Superior temporal gyrus (tissue), 1 donor: ENCODE measurements at regions not wholly inside any gene's neighbourhood (a gene's known extent, or its start where the extent isn't known, plus 50 kb on each side); places are given as distances from the start of the nearest gene placed in this dataset.
"Not testable (repeated sequence)": the region's sequence is repeated elsewhere in the genome, so short reads cannot be mapped to it uniquely, and the experiment has no call there.

Source experiments
- DNase-seq: peaks from one replicate; pipeline ENCODE4 v3.0.0-alpha.2; 2016; ENCODE audit errors: extremely low spot score

DNA sequence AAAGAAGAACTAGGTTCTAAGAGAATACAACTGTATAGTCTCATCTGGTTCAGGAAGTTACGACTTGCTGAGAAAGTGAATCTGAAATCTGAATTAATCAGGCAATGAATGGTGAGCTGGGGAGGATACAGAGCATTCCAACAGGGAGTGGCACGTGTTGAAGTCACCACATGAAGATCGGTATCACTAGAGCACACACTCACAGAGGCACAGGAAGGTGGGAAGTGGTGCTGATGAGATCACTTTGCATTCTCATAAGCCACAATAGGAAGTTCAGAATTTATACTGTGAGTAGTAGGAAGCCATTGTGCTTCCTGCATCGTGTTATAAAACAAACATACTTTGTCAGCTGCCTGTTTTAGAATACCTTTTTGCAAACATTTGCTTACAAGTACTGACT is 615.0 kb upstream of the DDX18 start:
- DNase-seq = no peak

DNA sequence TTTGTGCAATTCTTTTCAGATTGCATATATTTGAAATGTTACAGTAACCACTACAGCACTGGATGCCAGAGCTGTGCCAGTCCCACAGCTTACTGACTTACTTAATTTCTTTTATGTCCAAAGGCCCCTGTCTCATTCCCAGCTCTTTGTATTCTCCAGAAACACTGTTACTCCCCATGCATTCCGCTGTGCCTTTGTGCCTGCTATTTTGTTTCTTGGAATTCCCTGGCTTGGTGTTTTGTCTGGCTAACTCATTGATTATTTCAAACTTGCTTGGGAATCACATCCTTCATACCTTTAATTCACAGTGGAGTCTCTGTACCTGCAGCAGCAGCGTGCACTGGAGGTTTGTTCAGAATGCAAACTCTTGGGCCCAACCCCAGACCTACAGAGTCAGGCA is 601.9 kb upstream of the DDX18 start:
- no peak for DNase-seq

DNA sequence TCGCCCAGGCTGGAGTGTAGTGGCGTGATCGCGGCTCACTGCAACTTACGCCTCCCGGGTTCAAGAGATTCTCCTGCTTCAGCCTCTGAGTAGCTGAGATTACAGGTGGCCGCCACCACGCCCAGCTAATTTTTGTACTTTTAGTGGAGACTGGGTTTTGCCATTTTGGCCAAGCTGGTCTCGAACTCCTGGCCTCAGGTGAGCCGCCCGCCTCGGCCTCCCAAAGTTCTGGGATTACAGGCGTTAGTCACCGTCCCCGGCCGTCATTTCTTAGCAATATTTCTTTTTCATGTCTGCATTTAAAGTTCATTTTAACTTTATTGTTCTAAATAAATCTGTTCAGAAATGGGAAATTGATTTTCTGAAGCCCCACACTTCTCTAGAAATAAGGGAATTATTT is 597.3 kb upstream of the DDX18 start:
- no peak for DNase-seq

DNA sequence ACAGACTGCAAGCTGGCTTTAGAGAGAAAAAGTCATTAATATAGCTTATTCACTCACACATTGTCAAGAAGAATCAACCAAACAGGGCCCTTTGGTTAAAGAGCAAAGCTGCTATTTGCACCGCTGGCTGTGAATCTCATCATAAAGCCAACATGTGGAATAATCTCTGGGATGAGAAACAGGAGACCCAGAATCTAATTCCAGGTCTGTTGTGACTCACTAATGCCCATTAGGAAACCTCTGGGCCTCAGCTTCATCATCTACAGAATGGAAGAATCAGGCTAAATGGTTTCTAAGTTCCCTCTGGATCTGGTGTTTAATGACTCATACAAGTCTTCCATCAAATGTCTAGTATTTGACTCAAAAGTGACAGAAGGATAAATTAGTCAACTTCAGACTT is 591.7 kb upstream of the DDX18 start:
- no peak for DNase-seq

DNA sequence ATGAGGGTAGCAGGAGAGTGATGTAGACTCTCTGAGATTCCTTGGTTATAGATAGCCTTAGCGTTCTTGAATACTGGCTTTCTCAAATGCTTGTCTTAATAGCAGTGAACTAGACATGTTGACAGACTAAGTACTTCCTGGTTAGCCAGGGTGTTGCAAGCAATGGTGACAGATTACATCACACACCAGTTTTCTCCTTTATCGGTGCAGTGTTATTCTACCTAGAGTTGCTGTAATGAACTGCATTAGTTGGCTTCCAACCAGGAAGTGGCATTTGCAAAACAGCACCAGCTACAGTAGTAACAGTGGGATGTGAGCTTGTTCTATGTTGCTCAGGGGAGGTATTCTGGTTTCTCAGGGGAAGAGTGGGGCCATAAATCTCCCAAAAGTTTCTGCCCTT is 582.2 kb upstream of the DDX18 start:
- DNase-seq = no peak

DNA sequence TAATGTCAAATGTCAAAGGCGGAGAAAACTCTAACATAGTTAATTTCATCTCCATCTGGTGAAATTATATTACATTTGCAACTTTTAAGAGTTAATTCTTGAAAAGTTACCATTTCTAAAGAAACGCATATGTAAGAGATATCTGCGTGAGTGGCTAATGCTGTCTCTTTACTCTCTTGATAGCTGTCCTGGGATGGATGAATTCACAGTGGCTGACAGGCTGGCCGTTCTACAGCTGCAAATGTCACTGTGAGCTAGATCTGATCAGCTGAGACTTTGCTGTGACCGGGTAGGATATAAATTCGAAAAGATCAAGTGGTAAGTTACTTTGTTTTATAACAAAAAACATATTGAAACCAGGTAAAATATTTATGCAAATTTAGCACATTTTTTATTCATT is 557.1 kb upstream of the DDX18 start:
- no peak for DNase-seq

DNA sequence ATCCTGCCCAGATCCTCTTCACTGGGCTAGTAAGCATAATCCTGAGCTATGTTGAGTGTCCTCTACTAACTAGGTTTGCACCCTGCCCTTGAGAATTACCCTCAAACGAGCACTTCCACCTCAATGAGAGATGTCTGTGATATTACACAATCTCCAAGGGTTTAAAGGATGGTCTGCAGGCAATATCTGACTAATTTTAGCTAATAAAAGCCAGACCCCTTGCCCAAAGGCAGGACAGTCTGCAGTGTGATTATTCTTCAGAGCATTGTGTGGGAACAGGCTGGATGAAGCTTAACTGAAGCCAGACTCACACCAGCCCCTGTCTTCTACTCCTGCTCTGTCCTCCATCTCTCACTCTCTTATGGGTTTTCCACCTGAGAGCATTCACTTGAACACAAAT is 544.9 kb upstream of the DDX18 start:
- DNase-seq = no peak

DNA sequence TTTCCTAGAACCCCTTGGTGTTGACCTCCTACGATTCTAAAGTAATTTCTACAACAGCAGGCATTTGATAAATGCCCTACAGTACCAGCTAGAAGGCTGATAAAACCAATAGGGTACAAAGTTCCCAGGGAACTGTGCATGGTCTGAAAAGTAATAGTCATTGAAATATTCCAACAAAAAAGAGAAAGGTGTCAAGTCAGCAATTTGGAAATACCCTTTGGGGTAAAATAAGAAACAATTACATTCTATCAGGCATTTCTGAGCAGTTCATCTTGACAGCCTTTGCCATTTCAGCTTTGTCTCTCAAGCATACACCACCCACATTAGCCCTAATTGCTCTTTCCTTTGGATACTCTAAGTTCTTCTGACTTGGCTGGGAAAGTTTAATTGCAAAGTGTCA is 542.9 kb upstream of the DDX18 start:
- DNase-seq = no peak

DNA sequence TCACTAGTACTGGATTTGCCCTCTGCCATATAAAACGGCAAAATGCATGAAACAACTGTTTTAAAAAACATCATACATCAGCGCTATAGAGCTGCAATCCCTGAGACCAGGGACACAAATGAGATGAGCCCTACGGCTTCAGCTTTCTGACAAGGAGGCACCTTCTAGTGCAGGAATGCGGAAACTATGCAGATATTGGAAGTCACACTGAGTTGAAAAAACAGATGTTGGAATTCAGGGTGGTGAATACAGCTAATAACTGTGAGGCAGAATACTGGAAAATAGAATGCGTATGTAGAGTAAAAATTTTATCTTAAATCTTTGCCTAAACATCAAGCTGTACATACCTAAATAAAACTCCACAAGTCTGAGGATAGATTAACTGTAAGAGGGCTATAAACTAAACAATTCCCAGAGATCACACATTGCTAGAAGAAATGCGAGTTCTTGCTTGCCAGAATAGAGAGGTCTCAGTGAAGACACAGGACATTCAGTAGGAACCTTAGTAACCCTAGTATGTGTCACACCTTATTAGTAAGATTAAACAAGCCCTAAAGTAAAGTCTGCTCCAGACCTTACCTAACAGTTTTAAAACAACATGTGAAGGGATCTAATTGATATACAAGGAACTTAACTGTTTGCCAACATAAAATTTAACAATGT is 541.4 kb upstream of the DDX18 start:
- DNase-seq = no peak

DNA sequence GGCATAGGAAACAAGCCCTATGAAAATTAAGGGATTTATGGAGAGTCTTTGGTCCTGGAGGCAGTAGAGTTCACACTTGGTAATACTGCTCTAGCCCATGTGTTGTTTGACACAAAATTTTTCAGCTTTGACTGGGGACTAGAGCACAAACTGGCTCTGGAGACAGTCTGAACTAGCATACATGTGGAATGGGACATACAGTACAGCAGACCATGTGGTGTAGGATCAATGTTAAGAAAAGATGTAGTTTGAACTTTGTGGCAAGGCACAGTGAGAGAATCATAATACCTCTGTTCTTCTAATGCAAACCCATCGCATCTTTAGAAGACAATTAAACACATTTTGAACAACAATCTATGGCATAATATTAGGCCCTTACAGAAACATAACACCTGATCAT is 521.5 kb upstream of the DDX18 start:
- DNase-seq = no peak

DNA sequence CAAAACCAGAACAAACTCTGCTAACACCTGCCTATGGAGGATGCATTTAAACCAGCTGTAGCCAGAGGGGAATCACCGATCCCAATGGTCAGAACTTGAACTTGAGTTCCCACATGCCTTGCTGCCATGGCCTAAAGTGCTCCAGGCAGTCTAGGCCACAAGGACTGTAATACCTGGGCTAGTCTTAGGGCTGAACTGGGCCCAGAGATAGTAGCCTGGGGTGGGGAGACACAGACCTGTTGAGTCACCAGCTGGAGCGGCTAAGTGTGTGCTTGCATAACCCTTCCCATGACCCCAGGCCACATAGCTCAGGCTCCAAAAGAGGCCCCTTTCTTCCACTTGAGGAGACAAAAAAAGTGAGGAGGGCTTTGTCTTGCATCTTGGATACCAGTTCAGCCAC is 515.0 kb upstream of the DDX18 start:
- no peak for DNase-seq

DNA sequence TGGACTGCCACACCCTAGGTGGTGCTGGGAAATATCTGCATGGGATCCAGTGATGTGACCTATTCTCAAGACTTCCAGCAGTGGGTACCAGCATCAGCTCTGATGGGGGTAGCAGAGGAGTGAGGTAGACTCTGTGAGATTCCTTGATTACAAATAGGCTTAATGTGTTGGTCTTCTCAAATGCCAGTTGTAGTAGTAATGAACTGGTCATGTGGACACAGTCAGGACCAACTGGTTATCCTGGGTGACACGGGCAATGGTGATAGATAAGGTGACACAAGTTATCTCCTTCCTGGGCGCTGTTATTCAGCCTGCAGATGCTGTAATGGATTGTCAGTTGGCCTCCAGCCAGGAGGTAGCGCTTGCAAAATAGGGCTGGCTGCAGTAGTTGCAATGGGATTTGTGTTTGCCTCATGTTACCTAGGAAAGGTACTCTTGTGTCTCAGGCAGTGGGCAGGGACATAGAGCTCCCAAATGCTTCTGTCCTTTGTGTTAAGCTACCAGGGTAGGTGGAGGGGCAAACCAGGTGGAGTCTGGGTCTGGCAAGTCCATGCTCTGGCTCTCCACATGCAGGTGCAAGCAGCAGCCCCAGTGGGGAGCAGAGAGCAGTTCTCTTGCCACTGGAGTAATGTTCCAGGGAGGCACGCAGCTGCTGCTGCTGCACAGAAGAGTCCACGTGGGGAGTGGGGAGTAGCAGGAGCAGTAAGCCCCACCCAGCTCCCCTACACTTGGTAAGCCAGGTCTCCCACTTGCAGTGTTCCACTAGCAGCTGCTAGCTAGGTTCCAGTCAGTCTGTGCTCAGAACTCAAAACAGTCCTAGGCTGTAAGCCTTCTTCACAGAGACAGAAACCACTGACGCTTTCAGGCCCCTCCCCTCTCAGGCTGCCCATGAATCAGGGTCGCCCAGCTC is 505.4 kb upstream of the DDX18 start:
- peak; percentile 19 for DNase-seq

DNA sequence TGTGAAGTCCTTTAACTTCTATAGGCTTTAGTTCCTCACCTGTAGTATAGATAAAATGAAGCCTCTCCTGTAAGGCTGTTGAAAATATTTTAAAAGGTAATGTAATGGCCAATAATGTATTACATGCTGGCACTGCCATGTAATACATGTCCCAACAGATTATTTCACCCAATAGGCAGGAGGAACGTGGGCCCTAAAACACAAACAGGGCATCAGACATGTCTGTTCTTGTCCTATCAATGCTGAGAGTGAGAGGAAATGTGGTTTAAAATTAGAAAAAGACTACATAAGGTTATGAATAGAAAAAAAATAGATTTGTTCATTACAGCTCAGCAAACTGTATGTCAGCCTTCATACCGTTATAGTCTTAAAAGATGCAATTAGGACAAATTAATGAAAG is 492.7 kb upstream of the DDX18 start:
- DNase-seq = no peak

DNA sequence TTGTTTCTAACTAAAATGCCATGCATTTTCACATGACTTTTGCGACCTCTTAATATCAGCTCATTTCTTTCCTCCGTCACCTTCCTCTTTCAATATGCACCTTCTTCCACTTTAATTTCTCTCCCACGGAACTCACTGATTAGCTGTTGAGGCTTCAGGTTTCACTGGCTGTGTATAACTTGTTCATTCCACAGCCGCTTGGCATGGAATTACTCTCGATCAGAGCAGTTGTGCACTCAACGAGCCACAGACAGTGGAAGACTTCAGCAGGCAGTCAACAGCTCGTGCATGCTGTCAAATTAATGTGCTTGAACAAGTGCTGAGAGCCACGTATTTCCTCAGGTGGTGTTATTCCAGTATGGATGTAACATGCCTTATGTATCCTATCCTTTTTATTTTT is 491.2 kb upstream of the DDX18 start:
- DNase-seq = no peak

DNA sequence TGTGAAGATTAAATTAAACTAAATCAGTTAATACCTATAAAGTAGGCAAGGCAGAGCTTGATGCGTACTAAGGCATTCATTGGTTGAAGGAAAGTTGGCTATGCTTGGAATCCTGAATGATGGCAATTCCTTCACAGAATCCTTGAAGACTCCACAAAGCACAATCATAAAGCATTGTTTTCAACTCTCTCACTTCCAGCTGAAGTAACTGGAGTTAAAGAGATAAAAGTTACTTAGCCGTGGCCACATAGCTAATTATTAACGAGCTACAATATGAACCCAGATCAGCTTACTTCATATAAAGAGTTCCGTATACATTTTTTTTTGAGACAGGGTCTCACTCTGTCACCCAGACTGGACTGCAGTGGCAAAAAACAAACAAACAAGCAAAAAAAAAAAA is 483.9 kb upstream of the DDX18 start:
- no peak for DNase-seq

DNA sequence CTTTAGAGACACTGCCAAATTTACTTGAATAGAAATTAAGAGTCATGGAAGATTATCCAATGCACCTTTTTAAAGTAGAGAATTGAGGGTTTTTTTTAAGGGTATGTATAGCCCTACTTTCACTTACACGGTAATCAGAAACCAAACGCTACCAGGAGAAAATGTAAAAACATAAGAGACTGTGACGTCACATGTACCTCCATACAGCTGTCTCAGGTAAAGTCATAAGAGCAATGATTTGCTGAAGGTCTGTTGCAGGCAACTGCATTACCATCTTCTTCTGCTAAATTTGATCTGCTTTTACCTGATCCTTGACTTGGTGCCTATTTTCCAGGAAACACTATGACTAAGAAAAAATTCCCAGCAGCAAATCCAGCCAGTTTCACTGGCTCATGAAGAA is 478.5 kb upstream of the DDX18 start:
- DNase-seq = no peak

DNA sequence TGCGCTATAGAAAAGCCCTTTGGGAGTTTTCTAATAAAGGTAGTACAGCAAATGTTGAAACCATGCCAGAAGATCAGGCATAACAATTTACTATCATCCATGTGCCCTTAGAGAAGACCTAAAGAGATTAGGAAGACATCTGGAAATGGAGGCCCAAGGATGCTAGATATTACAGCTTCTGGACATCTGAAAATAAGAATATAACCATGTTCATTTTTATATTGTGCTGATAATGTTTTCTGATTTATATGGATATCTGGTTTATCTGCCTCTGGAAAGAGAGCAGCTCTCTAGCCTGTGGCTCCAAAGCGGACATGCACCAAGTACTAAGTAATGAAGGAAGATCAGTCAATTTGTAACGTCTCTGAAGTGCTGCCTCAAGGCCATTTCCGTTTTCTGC is 478.0 kb upstream of the DDX18 start:
- DNase-seq = no peak

DNA sequence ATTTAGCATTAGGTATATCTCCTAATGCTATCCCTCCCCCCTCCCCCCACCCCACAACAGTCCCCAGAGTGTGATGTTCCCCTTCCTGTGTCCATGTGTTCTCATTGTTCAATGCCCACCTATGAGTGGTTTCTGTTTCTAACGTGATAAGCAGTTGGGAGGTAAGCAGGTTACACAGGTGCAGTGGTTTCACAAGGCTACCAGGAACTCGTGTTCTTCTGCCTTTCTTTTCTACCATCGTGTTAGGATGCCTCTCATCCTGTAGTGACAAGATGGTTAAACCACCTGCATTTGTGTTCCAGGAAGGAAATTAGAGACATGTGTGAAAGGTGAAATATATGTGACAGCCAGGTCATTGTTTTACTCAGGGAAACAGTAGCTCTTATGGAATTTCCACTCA is 476.5 kb upstream of the DDX18 start:
- DNase-seq = not testable (repeated sequence)

DNA sequence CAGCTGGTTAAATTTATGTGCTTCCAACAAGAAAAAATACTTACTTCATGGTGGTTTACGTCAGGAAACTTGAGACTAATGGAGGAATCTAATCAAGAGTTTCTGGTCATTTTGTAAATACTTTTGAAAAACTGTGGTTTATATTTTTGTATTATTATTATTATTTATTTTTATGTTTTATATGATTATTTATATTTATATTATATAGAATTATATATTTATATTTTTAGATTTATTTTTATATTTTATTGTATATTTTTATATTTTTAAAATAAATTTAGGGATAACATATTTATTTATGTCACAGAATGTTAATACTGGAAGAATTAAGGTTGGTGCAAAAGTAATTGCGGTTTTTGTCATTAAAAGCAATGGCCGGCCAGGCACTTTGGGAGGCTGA is 474.5 kb upstream of the DDX18 start:
- no peak for DNase-seq

DNA sequence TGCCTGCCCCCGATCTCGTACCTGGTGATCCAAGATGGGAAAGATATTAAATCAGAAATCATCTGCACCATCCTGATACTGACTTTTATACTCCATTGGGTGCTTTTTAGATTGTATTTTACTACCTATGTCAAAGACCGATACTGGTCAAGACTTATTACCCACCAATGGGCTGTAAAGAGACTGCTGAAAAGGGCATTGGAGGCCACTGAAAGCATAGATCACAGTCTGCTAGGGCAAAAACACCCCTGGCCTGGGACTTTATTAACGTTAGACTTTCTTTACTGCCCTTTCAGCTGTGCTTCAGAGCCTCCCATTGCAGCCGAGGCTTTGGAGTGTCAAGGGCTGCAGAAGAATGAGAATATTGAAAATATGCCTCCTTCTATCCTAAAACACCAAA is 472.8 kb upstream of the DDX18 start:
- DNase-seq = no peak

DNA sequence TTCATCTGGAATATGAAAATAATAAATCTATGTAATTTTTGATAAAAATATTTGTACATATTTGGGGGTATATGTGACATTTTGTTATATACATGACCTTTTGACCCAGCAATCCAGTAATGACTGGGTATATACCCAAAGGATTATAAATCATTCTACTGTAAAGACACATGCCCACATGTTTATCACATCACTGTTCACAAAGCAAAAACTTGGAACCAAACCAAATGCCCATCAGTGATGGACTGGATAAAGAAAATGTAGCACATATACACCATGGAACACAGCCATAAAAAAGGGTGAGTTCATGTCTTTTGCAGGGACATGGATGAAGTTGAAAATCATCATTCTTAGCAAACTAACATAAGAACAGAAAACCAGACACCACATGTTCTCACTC is 472.1 kb upstream of the DDX18 start:
- no peak for DNase-seq

DNA sequence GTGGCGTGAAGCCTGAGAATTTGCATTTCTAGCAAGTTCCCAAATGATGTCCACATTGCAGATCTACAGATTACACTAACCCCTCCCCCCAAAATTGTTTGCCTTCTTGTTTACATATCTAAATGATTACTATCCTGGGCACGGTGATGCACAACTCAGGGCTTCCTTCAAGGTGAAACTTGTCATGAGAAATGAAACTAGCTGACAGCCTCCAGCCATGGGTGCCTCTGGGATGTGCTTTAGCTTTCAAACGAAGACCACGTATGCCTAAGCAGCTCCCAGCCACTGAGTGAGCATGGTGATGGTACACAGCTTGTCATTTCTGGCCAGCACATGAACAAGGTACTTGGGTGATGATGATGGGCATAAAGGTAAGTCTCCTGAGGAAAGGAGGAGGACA is 464.8 kb upstream of the DDX18 start:
- DNase-seq = no peak

DNA sequence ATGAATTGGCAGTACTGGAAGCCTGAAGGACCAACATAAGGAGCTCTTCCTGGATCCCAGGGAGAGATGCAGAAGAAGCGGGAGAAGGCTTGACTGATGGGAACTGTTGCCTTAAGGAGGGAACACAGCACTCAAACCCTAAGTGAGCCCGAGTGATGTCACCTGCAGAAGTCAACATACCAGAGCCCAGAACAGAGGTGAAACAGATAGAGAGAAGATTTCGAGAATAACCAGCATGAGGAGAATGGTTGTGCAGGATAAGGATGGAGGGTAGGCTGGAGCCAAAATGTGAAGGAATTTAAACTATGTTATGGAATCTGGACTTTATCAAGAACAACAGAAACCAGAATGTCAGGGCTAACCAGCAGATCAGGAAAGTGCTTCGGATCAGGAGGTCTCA is 463.1 kb upstream of the DDX18 start:
- DNase-seq = no peak
